GM21786 (cell line): ENCODE measurements at regions not wholly inside any gene's neighbourhood (a gene's known extent, or its start where the extent isn't known, plus 50 kb on each side); places are given as distances from the start of the nearest gene placed in this dataset.

Source experiments
- ATAC-seq: cut with Tn5 transposase; IDR thresholded peaks from one replicate; pipeline ENCODE4 v1.9.1; 2021; ENCODE audit not compliant: unreplicated experiment

GRCh38 chr7:45343746-45344145 lies 186.2 kb downstream of the RAMP3 start:
- no peak for ATAC-seq

- no peak for ATAC-seq
Observed at GRCh38 chr7:45347804-45348203, 190.2 kb downstream of the RAMP3 start.

GRCh38 chr7:45349090-45349489 lies 191.5 kb downstream of the RAMP3 start:
- no peak for ATAC-seq

- no peak for ATAC-seq
Observed at GRCh38 chr7:45350896-45351295, 193.3 kb downstream of the RAMP3 start.

GRCh38 chr7:45358287-45358686 lies 200.7 kb downstream of the RAMP3 start:
- ATAC-seq, result no peak

GRCh38 chr7:45359250-45359649 lies 201.7 kb downstream of the RAMP3 start:
- no peak for ATAC-seq

GRCh38 chr7:45359776-45360175 lies 202.2 kb downstream of the RAMP3 start:
- no peak for ATAC-seq

GRCh38 chr7:45363669-45364068 lies 206.1 kb downstream of the RAMP3 start:
- no peak for ATAC-seq

- ATAC-seq, result no peak
Observed at GRCh38 chr7:45365341-45365740, 207.8 kb downstream of the RAMP3 start.

GRCh38 chr7:45366475-45366874 lies 207.7 kb upstream of the ADCY1 start:
- no peak for ATAC-seq

- no peak for ATAC-seq
Observed at GRCh38 chr7:45367026-45367425, 207.1 kb upstream of the ADCY1 start.

- ATAC-seq, result no peak
Observed at GRCh38 chr7:45368129-45368807, 205.9 kb upstream of the ADCY1 start.

GRCh38 chr7:45384499-45384898 lies 189.7 kb upstream of the ADCY1 start:
- no peak for ATAC-seq

- no peak for ATAC-seq
Observed at GRCh38 chr7:45387837-45388236, 186.3 kb upstream of the ADCY1 start.

GRCh38 chr7:45389073-45389872 lies 184.9 kb upstream of the ADCY1 start:
- no peak for ATAC-seq

- no peak for ATAC-seq
Observed at GRCh38 chr7:45390180-45390579, 184.0 kb upstream of the ADCY1 start.

- ATAC-seq, result no peak
Observed at GRCh38 chr7:45390731-45391130, 183.4 kb upstream of the ADCY1 start.

GRCh38 chr7:45391618-45392451 lies 182.3 kb upstream of the ADCY1 start:
- ATAC-seq, result no peak

- no peak for ATAC-seq
Observed at GRCh38 chr7:45394117-45394708, 180.0 kb upstream of the ADCY1 start.

GRCh38 chr7:45399069-45399468 lies 175.1 kb upstream of the ADCY1 start:
- no peak for ATAC-seq

GRCh38 chr7:45400680-45401079 lies 173.5 kb upstream of the ADCY1 start:
- ATAC-seq, result no peak
